Subcutaneous abdominal adipose tissue (tissue), 5 donors: ENCODE measurements at regions not wholly inside any gene's neighbourhood (a gene's known extent, or its start where the extent isn't known, plus 50 kb on each side); places are given as distances from the start of the nearest gene placed in this dataset.

Experiments used
- H3K27ac ChIP-seq: one replicate; pipeline ENCODE4 v1.7.0; 2013; ENCODE audit warnings: low read depth, mild to moderate bottlenecking, inconsistent platforms, low read length, moderate library complexity
- H3K27me3 ChIP-seq, 5 donors: one replicate each; pipeline ENCODE4 v1.7.0; 2013; ENCODE audit warnings: low read length in 5 of 5, inconsistent platforms in 1 of 5; ENCODE audit not compliant: control insufficient read depth in 5 of 5, insufficient read depth in 4 of 5
- H3K36me3 ChIP-seq, 5 donors: one replicate each; pipeline ENCODE4 v1.7.0; 2013; ENCODE audit warnings: low read length in 5 of 5; ENCODE audit not compliant: control insufficient read depth in 5 of 5, insufficient read depth in 5 of 5
- H3K4me1 ChIP-seq, 5 donors: one replicate each; pipeline ENCODE4 v1.7.0; 2013; ENCODE audit warnings: low read length in 5 of 5, mild to moderate bottlenecking in 3 of 5, moderate library complexity in 1 of 5; ENCODE audit not compliant: control insufficient read depth in 5 of 5, insufficient read depth in 5 of 5
- H3K4me3 ChIP-seq, 5 donors: one replicate each; pipeline ENCODE4 v1.7.0; 2013; ENCODE audit warnings: low read length in 5 of 5, low read depth in 1 of 5
- H3K9ac ChIP-seq, 5 donors: one replicate each; pipeline ENCODE4 v1.7.0; 2013; ENCODE audit warnings: low read length in 5 of 5, mild to moderate bottlenecking in 4 of 5, moderate library complexity in 3 of 5
- H3K9me3 ChIP-seq, 5 donors: one replicate each; pipeline ENCODE4 v1.7.0; 2013; ENCODE audit warnings: low read length in 5 of 5; ENCODE audit not compliant: control insufficient read depth in 5 of 5
- donor health status: healthy.
- donor health status: healthy.
- donor health status: healthy.
- donor health status: healthy.
- donor health status: healthy.

DNA sequence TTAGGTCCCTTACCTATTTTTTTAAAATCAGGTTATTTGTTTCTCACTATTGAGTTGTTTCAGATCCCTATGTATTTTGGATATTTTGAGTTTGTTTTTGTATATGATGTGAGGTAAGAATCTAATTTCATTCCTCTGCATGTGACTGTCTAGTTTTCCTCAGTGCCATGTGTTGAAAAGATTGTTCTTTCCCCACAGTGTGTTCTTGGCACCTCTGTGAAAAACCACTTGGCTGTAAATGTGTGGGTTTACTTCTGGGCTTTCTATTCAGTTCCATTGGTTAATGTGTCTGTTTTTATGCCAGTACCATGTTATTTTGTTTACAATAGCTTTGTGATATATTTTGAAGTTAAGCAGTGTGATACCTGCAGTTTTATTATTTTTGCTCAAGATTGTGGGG, 1516.4 kb downstream of the AACS start:
- H3K27ac ChIP-seq, result no peak overlapping the region

DNA sequence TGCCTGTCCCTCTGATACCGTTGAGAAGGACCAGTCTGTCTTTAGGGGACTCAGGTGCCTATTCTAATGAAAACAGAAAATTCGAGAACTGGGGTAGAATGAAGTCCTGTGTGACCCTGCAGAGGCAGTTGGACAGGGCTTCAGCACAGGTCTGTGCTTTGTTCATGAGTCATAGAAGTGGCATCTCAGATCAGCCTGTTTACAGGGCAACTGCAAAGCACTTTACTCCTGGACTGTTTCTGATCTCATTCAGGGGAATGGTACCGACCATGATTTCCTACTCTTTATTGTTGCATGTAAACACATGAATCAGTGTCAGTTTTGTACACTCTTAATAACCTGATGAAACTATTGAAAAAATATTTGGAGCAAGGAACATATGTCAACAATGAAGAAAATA, 1517.0 kb downstream of the AACS start:
- Histone ChIP-seq H3K4me3 (no peak overlapping the region), H3K36me3 (no peaks in the 10 kb centered on the region), H3K9me3 (peaks cover 0 to 3% (median 0%) of the 10 kb centered on the region in 5 donors), H3K9ac (no peak overlapping the region), H3K4me1 (no peaks in the 10 kb centered on the region), H3K27me3 (no peaks in the 10 kb centered on the region), H3K27ac (no peak overlapping the region)

More for the DNA sequence above, 1516.4 kb downstream of the AACS start:
- Histone ChIP-seq H3K27me3 (no peaks in the 10 kb centered on the region), H3K9ac (no peak overlapping the region), H3K4me3 (no peak overlapping the region), H3K36me3 (no peaks in the 10 kb centered on the region), H3K9me3 (peaks cover 0 to 3% (median 0%) of the 10 kb centered on the region in 5 donors), H3K4me1 (no peaks in the 10 kb centered on the region)

DNA sequence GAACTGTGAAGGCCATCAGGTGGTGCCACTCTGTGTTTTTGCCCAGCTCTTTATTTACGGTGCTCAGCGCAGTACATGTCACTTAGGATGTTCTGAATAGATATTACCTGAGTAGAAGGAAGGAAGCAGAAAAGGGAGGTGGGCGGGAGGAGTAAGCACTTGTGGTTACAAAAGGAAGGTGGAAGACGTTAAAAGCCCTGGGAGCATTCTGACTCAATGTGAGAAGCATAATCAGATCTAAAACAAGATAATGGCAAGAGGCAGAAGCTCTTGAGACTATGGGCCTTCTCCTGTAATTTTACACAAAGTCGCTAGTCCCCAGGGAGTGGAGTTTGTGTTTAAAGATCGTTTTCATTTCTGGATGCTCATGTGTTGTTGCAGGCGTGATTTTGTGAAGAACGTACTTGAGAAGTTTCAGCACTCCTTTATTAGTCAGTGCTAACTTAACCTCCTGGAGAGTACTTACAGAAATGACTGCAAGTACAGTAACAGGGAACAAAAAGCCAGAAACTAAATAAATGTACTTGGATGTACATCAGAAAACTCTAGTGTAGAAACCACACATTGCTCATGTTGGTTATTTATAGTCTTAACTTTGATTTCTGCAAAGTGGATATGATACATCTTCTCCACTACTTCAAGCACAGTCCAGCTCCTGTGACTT, 1523.5 kb downstream of the AACS start:
- no peaks in the 10 kb centered on the region for H3K36me3 ChIP-seq
- no peak overlapping the region for H3K9ac ChIP-seq
- H3K27me3 ChIP-seq, result peaks cover 0 to 3% (median 0%) of the 10 kb centered on the region in 5 donors
- no peak overlapping the region for H3K27ac ChIP-seq
- H3K9me3 ChIP-seq, result no peaks in the 10 kb centered on the region
- no peak overlapping the region for H3K4me3 ChIP-seq
- no peaks in the 10 kb centered on the region for H3K4me1 ChIP-seq

DNA sequence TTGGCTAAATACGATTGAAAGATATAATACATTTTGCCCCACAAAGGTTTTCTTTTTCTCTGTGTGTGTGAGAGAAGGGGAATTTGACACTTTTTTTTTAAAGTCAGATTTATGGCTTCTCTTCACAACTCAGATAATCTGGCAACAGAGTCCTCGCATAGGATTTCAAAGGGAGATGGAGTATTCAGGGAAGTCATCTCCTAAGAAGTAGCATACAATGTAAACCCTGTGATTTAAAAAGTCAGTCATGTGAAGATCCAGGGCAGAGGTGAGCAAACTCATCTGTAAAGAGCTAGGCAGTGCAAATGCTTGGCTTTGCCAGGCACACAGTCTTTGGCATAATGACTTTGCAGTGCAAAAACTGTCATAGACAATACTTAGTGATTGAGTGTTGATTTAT, 1526.3 kb downstream of the AACS start:
- Histone ChIP-seq H3K27ac (no peak overlapping the region), H3K4me1 (no peaks in the 10 kb centered on the region), H3K9ac (no peak overlapping the region), H3K36me3 (no peaks in the 10 kb centered on the region), H3K27me3 (peaks cover 0 to 3% (median 0%) of the 10 kb centered on the region in 5 donors), H3K9me3 (no peaks in the 10 kb centered on the region), H3K4me3 (no peak overlapping the region)

DNA sequence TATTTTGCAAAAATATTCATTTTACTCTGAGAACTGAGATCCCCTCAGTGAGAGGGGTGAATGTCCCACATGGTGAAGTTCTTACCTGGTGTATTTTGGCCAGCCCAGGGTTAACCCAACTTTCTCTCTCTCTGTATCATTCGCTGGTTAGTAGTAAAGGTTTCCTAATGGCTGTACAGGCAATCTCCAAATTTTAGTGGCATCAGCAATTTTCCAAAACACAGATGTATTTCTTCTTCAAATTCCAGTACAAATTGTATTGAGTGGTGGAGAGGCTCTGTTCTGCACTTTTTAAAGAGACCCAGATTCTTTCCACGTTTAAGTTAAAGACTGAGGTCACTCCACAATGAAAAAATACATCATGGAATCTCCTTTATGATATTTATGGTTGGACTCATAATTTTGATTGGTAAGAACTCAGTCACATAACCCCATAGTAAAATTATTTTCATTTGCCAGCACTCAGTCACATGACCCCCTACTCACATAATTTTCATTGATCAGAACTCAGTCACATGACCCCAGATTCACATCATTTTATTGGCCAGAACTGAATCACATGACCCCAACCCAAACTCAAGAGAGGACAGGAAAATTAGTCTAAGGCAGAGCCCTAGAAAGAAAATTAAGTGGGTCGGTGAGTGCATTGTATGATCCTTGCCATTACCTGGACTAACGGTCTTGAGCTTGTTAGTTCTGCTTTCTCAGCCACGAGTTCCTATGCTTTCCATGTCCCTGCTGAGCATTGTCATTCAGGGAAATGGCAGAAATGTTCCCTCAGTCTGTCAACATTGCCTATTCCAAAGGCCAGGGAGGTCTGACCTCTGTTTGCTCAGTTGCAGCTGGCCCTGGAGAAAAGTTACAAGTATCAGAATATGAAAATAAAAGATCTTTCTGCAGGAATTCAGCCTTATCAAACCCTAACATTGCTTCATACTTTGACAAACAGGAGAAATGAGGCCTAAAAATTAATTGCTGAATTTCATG, 1536.2 kb downstream of the AACS start:
- Histone ChIP-seq H3K9ac (no peak overlapping the region), H3K27me3 (no peaks in the 10 kb centered on the region), H3K4me1 (no peaks in the 10 kb centered on the region), H3K36me3 (no peaks in the 10 kb centered on the region), H3K9me3 (no peaks in the 10 kb centered on the region), H3K4me3 (no peak overlapping the region), H3K27ac (no peak overlapping the region)

DNA sequence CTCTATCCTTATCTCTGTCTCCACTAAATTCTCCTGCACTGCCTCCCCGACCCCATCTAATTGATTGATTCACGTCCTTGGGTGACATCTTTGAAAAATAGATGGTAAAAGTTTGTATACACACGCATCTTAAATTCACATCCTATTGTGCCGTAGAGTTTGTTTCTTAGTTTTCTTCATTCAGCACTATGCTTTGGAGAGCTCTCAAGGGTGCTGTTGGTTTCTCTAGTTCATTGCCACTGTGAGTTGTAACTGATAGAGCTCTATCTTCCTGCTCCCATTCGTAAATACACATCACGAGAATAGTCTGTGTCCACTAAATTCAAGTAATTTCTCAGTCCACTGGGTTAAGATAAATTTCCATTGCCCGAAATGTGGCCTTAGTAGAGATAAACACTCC, 1537.4 kb downstream of the AACS start:
- no peaks in the 10 kb centered on the region for H3K4me1 ChIP-seq
- H3K27me3 ChIP-seq, result no peaks in the 10 kb centered on the region
- H3K27ac ChIP-seq, result no peak overlapping the region

DNA sequence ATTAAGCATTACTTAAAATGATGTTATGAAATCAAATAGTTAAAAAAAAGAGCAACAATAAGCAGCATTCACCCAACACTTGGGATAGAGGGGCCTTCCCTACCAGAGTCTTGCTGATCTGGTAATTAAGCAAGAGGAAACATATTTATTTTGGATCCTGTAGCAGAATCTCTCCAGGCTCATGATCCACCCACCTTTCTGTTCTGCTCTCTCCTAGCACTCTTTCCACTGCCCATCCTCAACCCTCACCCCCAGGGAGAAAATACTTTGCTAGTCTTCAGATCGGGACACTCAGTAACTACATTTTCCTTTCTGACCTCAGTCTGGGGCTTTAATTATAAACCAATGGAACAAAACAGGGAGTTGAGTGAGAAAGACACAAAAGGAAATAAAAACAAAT, 1541.9 kb downstream of the AACS start:
- peaks cover 0 to 17% (median 3%) of the 10 kb centered on the region in 5 donors for H3K9me3 ChIP-seq
- H3K4me1 ChIP-seq, result no peaks in the 10 kb centered on the region
- H3K27me3 ChIP-seq, result no peaks in the 10 kb centered on the region
- H3K36me3 ChIP-seq, result no peaks in the 10 kb centered on the region
- H3K27ac ChIP-seq, result no peak overlapping the region
- H3K9ac ChIP-seq, result no peak overlapping the region
- H3K4me3 ChIP-seq, result no peak overlapping the region

More for the DNA sequence above, 1537.4 kb downstream of the AACS start:
- Histone ChIP-seq H3K9me3 (no peaks in the 10 kb centered on the region), H3K4me3 (no peak overlapping the region), H3K36me3 (no peaks in the 10 kb centered on the region), H3K9ac (no peak overlapping the region)

DNA sequence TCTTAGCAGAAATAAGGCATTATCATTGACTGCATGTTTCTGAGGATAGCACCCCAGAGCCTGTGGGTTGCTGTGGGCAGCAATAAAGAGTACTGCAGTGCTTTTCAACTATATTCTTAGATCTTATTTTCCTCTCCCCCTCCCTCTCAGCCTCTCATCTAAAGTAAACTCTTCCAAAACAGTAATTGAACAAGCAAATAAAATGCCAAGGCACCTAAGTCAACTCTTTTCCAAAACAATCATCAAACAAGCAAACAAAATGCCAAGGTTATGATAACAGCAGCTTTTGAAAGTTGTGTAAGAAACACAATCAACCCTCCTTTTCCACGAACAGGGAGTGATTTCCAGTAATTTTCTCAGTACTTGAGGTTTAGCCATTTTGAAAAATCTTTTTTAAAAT, 1542.6 kb downstream of the AACS start:
- Histone ChIP-seq H3K27ac (no peak overlapping the region), H3K36me3 (no peaks in the 10 kb centered on the region), H3K9ac (no peak overlapping the region), H3K4me1 (no peaks in the 10 kb centered on the region), H3K4me3 (no peak overlapping the region), H3K27me3 (no peaks in the 10 kb centered on the region), H3K9me3 (peaks cover 1 to 23% (median 4%) of the 10 kb centered on the region in 5 donors)

DNA sequence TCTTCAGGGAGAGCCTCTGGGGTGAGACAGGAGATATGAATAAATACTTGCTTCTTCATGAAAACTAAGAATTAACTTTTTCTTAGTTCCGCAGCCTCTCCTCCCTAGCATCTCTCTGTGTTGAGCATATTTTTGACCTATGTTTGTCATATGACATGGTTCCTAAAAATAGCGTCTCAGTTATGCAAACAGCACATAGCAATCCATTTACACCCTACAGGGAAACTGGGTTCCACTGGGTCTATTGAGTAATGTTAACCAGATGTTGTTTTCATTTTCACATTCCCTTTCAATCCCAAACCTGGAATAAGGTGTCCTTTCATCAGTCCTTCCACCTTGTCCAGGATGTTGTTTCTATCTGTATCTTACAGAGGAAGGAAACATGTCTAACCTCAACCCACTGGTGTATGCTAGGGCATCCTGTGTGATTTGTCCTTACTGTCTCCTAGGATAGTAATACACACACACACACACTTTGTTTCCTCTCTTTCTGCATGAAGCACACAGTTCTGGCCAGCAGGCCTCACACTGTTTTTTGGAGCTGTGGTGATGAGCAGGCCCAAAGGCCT, 1543.5 kb downstream of the AACS start:
- Histone ChIP-seq H3K27ac (no peak overlapping the region), H3K36me3 (no peaks in the 10 kb centered on the region), H3K9me3 (peaks cover 2 to 31% (median 12%) of the 10 kb centered on the region in 5 donors), H3K4me1 (no peaks in the 10 kb centered on the region), H3K9ac (no peak overlapping the region), H3K27me3 (no peaks in the 10 kb centered on the region), H3K4me3 (no peak overlapping the region)

DNA sequence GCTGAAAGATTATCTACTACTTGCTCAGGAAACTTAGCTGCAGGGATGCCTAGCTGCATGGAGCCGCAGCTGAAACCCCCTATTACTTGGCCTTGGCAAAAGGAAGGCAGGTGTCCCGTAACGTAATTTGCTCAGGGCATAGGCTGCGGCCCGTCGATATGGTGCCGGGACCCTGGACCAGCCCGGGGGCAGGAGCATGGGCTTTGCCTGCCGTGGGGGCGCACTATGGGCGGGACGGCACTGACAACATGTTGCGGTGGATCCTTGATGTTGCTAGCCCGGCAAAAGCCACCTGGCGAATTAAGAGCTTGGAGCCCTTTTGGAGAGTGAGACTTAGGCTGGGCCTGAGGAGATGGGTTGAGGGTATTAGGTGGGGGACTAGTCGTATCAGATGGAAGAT, 1551.2 kb downstream of the AACS start:
- Histone ChIP-seq H3K9me3 (peaks cover 2 to 36% (median 16%) of the 10 kb centered on the region in 5 donors), H3K4me3 (no peak overlapping the region), H3K27me3 (no peaks in the 10 kb centered on the region), H3K36me3 (no peaks in the 10 kb centered on the region), H3K27ac (no peak overlapping the region), H3K4me1 (no peaks in the 10 kb centered on the region), H3K9ac (no peak overlapping the region)
